PC-9 (cell line): ENCODE measurements at regions not wholly inside any gene's neighbourhood (a gene's known extent, or its start where the extent isn't known, plus 50 kb on each side); places are given as distances from the start of the nearest gene placed in this dataset.

ENCODE experiments used
- BruUV-seq: library from RNA; stranded (reverse); fragments of 400-500 nt; replicated peaks from 2 replicates; lab custom pipeline; 2021; lab: Mats Ljungman, UMichigan
- CTCF ChIA-PET: fragments of 300-600 bp; sonication (Branson Sonifier 250); formaldehyde crosslinking; loops from one replicate; lab custom pipeline; 2022; ENCODE audit warnings: antibody characterized with exemption; lab: Charles Lee
- POLR2A ChIA-PET: fragments of 300-600 bp; sonication (Branson Sonifier 250); formaldehyde crosslinking; loops from one replicate; lab custom pipeline; 2022; ENCODE audit warnings: antibody characterized with exemption; ENCODE audit not compliant: unreplicated experiment; lab: Charles Lee
- DNase-seq, 2 experiments: peaks; one replicate each; pipeline versions ENCODE4 v3.0.0 to v3.0.0-alpha.2; 2015 to 2022; ENCODE audit warnings: mixed read lengths in 1 of 2
- H2AFZ ChIP-seq: fragments of 200-600 bp; sonication (generic); 2 replicates; pipeline ENCODE4 v1.8.1; 2017; ENCODE audit warnings: antibody characterized with exemption
- H3F3A ChIP-seq: fragments of 200-600 bp; sonication (generic); 2 replicates; pipeline ENCODE4 v1.8.1; 2017; ENCODE audit warnings: antibody characterized with exemption, mild to moderate bottlenecking, low read depth; ENCODE audit not compliant: insufficient read depth
- H3K27ac ChIP-seq: fragments of 200-600 bp; sonication (generic); 2 replicates; pipeline ENCODE4 v1.6.1; 2016; ENCODE audit warnings: mixed run types
- H3K27me3 ChIP-seq: fragments of 200-600 bp; sonication (generic); 2 replicates; pipeline ENCODE4 v1.6.1; 2016; ENCODE audit warnings: low read depth, mixed run types; ENCODE audit not compliant: insufficient read depth
- H3K36me3 ChIP-seq: fragments of 200-600 bp; sonication (generic); 2 replicates; pipeline ENCODE4 v1.6.1; 2016; ENCODE audit warnings: low read depth, mixed run types
- H3K4me1 ChIP-seq: fragments of 200-600 bp; sonication (generic); replicated peaks from 2 replicates; pipeline ENCODE4 v1.6.1; 2016; ENCODE audit warnings: mixed run types; ENCODE audit not compliant: insufficient read depth
- H3K4me2 ChIP-seq: fragments of 200-600 bp; sonication (generic); 2 replicates; pipeline ENCODE4 v1.6.1; 2017; ENCODE audit warnings: mixed run types
- H3K4me3 ChIP-seq: fragments of 200-600 bp; sonication (generic); 2 replicates; pipeline ENCODE4 v1.6.1; 2016; ENCODE audit warnings: mixed run types
- H3K79me2 ChIP-seq: fragments of 200-600 bp; sonication (generic); 2 replicates; pipeline ENCODE4 v1.6.1; 2017; ENCODE audit warnings: low read depth, mixed run types
- H3K9me2 ChIP-seq: fragments of 200-600 bp; sonication (generic); 2 replicates; pipeline ENCODE4 v1.8.1; 2017; ENCODE audit warnings: mild to moderate bottlenecking; ENCODE audit not compliant: insufficient read depth
- H3K9me3 ChIP-seq: fragments of 200-600 bp; sonication (generic); 2 replicates; pipeline ENCODE4 v1.8.1; 2016; ENCODE audit warnings: low read depth; ENCODE audit not compliant: insufficient read depth
- H4K20me1 ChIP-seq: fragments of 200-600 bp; sonication (generic); 2 replicates; pipeline ENCODE4 v1.8.1; 2017; ENCODE audit not compliant: insufficient read depth
- EZH2 ChIP-seq: fragments of 200-600 bp; sonication (generic); IDR thresholded peaks from 2 replicates; pipeline ENCODE4 v1.8.0; 2017; ENCODE audit warnings: antibody characterized with exemption, low read depth
- intact Hi-C: fragments of 100-400 bp; cut with micrococcal nuclease; formaldehyde crosslinking; loops from one replicate; pipeline ENCODE4 v1.10.0; 2022; ENCODE audit not compliant: unreplicated experiment
- TF ChIP-seq, protein P1 (sequence below): fragments of 200-600 bp; sonication (generic); conservative IDR thresholded peaks from 2 replicates; pipeline ENCODE4 v1.6.1; 2017; ENCODE audit warnings: mixed run types, antibody characterized with exemption, mild to moderate bottlenecking, moderate library complexity

DNA sequence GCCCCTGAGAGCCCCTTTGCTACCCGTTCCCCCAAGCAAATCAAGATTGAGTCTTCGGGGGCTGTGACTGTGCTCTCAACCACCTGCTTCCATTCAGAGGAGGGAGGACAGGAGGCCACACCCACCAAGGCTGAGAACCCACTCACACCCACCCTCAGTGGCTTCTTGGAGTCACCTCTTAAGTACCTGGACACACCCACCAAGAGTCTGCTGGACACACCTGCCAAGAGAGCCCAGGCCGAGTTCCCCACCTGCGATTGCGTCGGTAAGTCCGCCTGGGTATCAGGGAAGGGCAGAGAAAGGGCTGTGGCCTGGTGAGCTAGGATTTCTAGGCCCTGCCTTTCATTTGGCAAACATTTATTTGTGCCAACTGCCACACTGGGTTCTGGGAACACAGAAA lies 63.4 kb downstream of the TET3 start:
- Histone ChIP-seq H3K27me3 (no peaks in the 10 kb centered on the region), H3K36me3 (no peaks in the 10 kb centered on the region), H3K9me3 (no peaks in the 10 kb centered on the region), H3K9me2 (no peaks in the 10 kb centered on the region), H4K20me1 (peaks cover 15% of the 10 kb centered on the region), H3F3A (no peaks in the 10 kb centered on the region), H2AFZ (no peak overlapping the region), H3K4me1 (no peaks in the 10 kb centered on the region), H3K4me2 (no peak overlapping the region), H3K27ac (no peak overlapping the region), H3K4me3 (no peak overlapping the region), H3K79me2 (0 out of 2 replicates have a peak, but pooled peaks cover 7% of the 10 kb centered on the region)
- intact Hi-C loops: no loop called here
- CTCF ChIA-PET: no interaction called here
- DNase-seq: no peak
- no TSS peak for BruUV-seq
- POLR2A ChIA-PET: no interaction called here
- no peak for TF ChIP-seq EZH2
- TF ChIP-seq, protein P1, sequence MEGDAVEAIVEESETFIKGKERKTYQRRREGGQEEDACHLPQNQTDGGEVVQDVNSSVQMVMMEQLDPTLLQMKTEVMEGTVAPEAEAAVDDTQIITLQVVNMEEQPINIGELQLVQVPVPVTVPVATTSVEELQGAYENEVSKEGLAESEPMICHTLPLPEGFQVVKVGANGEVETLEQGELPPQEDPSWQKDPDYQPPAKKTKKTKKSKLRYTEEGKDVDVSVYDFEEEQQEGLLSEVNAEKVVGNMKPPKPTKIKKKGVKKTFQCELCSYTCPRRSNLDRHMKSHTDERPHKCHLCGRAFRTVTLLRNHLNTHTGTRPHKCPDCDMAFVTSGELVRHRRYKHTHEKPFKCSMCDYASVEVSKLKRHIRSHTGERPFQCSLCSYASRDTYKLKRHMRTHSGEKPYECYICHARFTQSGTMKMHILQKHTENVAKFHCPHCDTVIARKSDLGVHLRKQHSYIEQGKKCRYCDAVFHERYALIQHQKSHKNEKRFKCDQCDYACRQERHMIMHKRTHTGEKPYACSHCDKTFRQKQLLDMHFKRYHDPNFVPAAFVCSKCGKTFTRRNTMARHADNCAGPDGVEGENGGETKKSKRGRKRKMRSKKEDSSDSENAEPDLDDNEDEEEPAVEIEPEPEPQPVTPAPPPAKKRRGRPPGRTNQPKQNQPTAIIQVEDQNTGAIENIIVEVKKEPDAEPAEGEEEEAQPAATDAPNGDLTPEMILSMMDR: no peak

DNA sequence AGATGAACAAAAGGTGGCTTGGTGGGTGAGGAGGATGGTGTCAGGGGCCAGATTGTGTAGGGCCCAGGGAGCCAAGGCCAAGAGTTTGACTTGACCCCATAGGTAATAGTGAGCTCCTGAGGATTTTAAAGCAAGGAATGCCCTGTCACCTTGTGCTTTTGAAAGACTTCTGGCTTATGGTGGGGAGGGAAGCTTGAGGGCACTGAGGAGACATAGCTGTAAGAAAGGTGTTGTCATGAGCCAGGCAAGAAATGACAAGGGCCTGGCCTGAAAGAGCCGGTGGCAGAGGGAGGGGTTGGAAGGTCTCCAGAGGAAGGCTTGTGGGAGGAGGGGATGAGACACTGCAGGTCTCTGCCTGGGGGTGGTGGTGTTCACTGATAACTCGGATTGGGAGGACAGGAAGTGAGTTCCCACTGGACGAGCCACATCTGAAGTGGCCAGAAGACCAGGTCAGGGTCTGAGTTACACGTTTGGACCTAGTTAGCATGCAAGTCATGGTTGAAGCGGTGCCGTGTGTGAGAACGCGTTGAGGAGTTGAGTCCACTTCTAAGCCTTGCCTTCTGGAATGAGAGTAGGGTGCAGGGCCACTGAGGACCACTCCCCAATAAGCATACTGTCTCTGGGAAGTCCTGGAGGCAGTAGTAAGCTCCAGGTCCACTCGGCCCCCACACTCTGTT lies 64.3 kb downstream of the TET3 start:
- no peaks in the 10 kb centered on the region for H3K9me3 ChIP-seq
- no peak overlapping the region for H3K4me3 ChIP-seq
- TF ChIP-seq, protein P1: no peak
- TF ChIP-seq EZH2: no peak
- ChIA-PET POLR2A (no interaction called here), CTCF (no interaction called here)
- H3K4me2 ChIP-seq: no peak overlapping the region
- 0 out of 2 replicates have a peak, but pooled peaks cover 7% of the 10 kb centered on the region for H3K79me2 ChIP-seq
- H3K36me3 ChIP-seq: no peaks in the 10 kb centered on the region
- no peak for DNase-seq
- no peaks in the 10 kb centered on the region for H3K9me2 ChIP-seq
- H4K20me1 ChIP-seq: peaks cover 9% of the 10 kb centered on the region
- no peaks in the 10 kb centered on the region; the same call in 1 of the 2 replicates for H3F3A ChIP-seq
- H2AFZ ChIP-seq: no peak overlapping the region
- intact Hi-C loops: no loop called here
- no TSS peak for BruUV-seq
- H3K27me3 ChIP-seq: no peaks in the 10 kb centered on the region
- no peaks in the 10 kb centered on the region; the same call in 1 of the 2 replicates for H3K4me1 ChIP-seq
- no peak overlapping the region for H3K27ac ChIP-seq

DNA sequence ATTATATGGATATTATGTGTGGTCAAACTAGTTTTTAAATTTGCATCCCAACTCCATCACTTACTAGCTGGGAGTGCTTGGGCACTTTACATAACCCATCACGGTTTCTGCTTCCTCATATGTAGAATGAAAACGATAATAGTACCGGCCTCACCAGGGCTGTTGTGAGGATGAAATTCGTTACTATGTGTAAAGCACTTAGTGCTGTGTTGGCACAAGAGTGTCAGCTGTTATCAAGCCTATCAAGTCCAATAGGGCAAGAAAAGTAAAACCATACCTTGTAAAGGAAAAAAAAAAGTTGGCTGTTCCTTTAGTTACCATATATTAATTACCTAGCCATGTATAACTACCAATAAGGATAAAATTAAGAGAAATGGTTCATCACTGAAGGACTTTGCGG lies 65.4 kb downstream of the TET3 start:
- Histone ChIP-seq H3F3A (no peaks in the 10 kb centered on the region; the same call in 1 of the 2 replicates), H3K4me2 (no peak overlapping the region), H3K79me2 (no peaks in the 10 kb centered on the region), H3K9me2 (no peaks in the 10 kb centered on the region), H3K9me3 (no peaks in the 10 kb centered on the region), H3K4me1 (no peaks in the 10 kb centered on the region; the same call in 1 of the 2 replicates), H3K27ac (no peak overlapping the region), H2AFZ (no peak overlapping the region), H3K4me3 (no peak overlapping the region), H4K20me1 (no peaks in the 10 kb centered on the region; the same call in 1 of the 2 replicates), H3K36me3 (no peaks in the 10 kb centered on the region), H3K27me3 (no peaks in the 10 kb centered on the region)
- intact Hi-C loops: no loop called here
- BruUV-seq: no TSS peak
- no peak for DNase-seq
- POLR2A ChIA-PET: no interaction called here
- TF ChIP-seq, protein P1: no peak
- no peak for TF ChIP-seq EZH2
- CTCF ChIA-PET: no interaction called here
